ENCODE measurements at regions not wholly inside any gene's neighbourhood (a gene's known extent, or its start where the extent isn't known, plus 50 kb on each side); places are given as distances from the start of the nearest gene placed in this dataset.

DNA sequence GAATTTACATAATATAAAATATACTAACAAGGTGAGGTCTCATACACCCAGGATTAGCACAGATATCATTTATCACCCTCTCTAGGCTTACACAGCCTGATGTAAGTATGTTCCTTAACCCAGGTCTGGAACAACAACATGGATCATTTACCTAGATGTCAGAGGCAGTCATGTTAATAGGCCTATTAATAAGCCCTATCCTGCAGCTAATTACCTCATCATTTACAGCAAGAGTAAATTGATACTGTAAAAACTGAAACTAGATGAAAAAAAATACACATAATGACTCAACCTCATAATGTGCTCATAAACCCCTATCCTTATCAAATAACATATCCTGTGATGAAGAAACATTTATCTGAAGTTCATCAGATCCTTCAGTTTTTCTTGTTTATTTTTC, 334.3 kb upstream of the MANEA start:
- Histone ChIP-seq H3K36me3 (no peaks in the 10 kb centered on the region), H3K4me3 (no peak overlapping the region), H3K4me1 (no peaks in the 10 kb centered on the region), H3K27ac (no peak overlapping the region), H3K27me3 (replicated peaks in 1 of 7) (no peaks in the 10 kb centered on the region), H3K9me3 (no peaks in the 10 kb centered on the region)
- no peak for DNase-seq
- TF ChIP-seq, protein P1, sequence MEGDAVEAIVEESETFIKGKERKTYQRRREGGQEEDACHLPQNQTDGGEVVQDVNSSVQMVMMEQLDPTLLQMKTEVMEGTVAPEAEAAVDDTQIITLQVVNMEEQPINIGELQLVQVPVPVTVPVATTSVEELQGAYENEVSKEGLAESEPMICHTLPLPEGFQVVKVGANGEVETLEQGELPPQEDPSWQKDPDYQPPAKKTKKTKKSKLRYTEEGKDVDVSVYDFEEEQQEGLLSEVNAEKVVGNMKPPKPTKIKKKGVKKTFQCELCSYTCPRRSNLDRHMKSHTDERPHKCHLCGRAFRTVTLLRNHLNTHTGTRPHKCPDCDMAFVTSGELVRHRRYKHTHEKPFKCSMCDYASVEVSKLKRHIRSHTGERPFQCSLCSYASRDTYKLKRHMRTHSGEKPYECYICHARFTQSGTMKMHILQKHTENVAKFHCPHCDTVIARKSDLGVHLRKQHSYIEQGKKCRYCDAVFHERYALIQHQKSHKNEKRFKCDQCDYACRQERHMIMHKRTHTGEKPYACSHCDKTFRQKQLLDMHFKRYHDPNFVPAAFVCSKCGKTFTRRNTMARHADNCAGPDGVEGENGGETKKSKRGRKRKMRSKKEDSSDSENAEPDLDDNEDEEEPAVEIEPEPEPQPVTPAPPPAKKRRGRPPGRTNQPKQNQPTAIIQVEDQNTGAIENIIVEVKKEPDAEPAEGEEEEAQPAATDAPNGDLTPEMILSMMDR (IDR thresholded peaks at IDR 0.05 in 8 of 11, conservative IDR thresholded peaks at IDR 0.05 in 3 of 11): no peak
- TF ChIP-seq POLR2A (IDR thresholded peaks at IDR 0.05) (no peak), POLR2AphosphoS5 (IDR thresholded peaks at IDR 0.05) (no peak)
- intact Hi-C loops (cut with DNase I; ENCODE audit: low total_unique reads): no loop called here

DNA sequence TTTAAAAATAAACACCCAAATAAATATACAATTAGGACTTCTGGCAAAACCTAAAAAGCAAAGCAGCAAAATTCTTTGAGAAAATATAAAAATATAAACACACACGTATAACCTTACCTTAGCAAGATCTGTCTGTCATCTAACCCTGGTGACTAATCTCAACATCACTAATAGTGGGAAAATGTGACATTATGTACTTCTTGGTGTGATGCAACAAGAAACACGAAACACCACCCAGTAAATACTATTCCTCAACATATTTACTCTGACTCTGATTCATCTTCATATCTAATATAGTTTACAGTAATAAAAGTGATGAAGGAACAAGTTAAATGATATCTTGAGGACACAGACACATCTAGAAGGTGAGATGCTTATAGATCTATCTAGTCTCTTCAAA, 332.6 kb upstream of the MANEA start:
- no peak for DNase-seq
- Histone ChIP-seq H3K27ac (no peak overlapping the region), H3K36me3 (no peaks in the 10 kb centered on the region), H3K4me1 (no peaks in the 10 kb centered on the region), H3K27me3 (replicated peaks in 1 of 7) (no peaks in the 10 kb centered on the region), H3K4me3 (no peak overlapping the region), H3K9me3 (no peaks in the 10 kb centered on the region)
- intact Hi-C loops (cut with DNase I; ENCODE audit: low total_unique reads): no loop called here
- TF ChIP-seq POLR2AphosphoS5 (IDR thresholded peaks at IDR 0.05): no peak
- TF ChIP-seq POLR2A (IDR thresholded peaks at IDR 0.05): no peak
- TF ChIP-seq, protein P1 (IDR thresholded peaks at IDR 0.05 in 8 of 11, conservative IDR thresholded peaks at IDR 0.05 in 3 of 11): no peak
- whole genome bisulfite sequencing, 5 donors: 26 to 76% (median 68%) methylated on average over 2 of the region's 2 CpGs

DNA sequence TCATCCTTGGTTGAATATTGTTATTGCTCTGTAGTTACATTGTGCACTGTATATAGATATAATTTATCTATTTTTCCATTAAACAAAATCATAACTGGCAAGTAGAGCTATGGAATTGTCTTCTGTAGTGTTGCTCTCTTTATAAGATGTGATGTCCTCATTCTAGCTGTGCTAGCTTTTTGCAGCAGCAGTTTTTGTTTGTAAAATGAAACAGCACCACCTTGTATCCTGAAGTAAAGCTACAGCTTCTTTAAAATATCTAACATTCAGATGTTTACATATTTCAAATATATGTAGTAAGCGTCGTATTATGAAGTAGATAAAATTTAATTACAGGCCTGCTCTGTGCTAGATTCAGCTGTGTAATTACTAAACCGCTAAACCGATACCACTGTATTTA, 328.8 kb upstream of the MANEA start:
- Histone ChIP-seq H3K9me3 (no peaks in the 10 kb centered on the region), H3K4me3 (no peak overlapping the region), H3K4me1 (no peaks in the 10 kb centered on the region), H3K27me3 (replicated peaks in 1 of 7) (no peaks in the 10 kb centered on the region), H3K27ac (no peak overlapping the region), H3K36me3 (no peaks in the 10 kb centered on the region)
- TF ChIP-seq POLR2A (IDR thresholded peaks at IDR 0.05) (no peak), POLR2AphosphoS5 (IDR thresholded peaks at IDR 0.05) (no peak)
- TF ChIP-seq, protein P1 (IDR thresholded peaks at IDR 0.05 in 8 of 11, conservative IDR thresholded peaks at IDR 0.05 in 3 of 11): no peak
- DNase-seq: no peak
- intact Hi-C loops (cut with DNase I; ENCODE audit: low total_unique reads): no loop called here
- WGBS, 5 donors: 88 to 97% (median 94%) methylated on average over 4 of the region's 4 CpGs

DNA sequence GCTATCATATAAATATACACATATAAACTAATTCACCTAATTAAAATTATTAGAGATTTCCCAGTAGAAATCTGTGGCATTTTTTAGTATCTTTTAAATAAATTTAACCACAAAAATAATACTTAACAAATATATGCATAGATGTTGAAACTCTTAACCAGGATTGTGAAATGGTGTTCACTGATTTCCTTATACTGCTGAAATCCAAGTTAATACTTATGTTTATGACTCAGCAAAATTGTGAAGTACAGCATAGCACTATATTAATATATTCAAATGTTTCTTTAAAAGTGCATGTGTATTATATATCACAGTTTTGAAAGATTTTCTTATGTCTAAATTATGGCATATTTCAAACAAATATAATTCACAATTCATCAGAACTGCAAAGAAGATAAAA, 328.2 kb upstream of the MANEA start:
- TF ChIP-seq, protein P1 (IDR thresholded peaks at IDR 0.05 in 8 of 11, conservative IDR thresholded peaks at IDR 0.05 in 3 of 11): no peak
- no peak for TF ChIP-seq POLR2A (IDR thresholded peaks at IDR 0.05)
- no peak for TF ChIP-seq POLR2AphosphoS5 (IDR thresholded peaks at IDR 0.05)
- no peaks in the 10 kb centered on the region for H3K27me3 ChIP-seq (replicated peaks in 1 of 7)
- no peaks in the 10 kb centered on the region for H3K4me1 ChIP-seq
- intact Hi-C loops (cut with DNase I; ENCODE audit: low total_unique reads): no loop called here
- no peak overlapping the region for H3K27ac ChIP-seq
- DNase-seq: no peak
- H3K4me3 ChIP-seq: no peak overlapping the region
- H3K36me3 ChIP-seq: no peaks in the 10 kb centered on the region
- no peaks in the 10 kb centered on the region for H3K9me3 ChIP-seq
